B cell (primary cell): ENCODE measurements at regions not wholly inside any gene's neighbourhood (a gene's known extent, or its start where the extent isn't known, plus 50 kb on each side); places are given as distances from the start of the nearest gene placed in this dataset.

ENCODE experiments used
- ATAC-seq: fragments of 200-7000 bp; cut with Tn5 transposase; one replicate; pipeline ENCODE4 v1.10.0; 2021; ENCODE audit warnings: low read depth, mild to moderate bottlenecking, moderate number of reproducible peaks, moderate library complexity
- CTCF ChIA-PET: fragments of 350-600 bp; sonication (Branson Sonifier 250); formaldehyde crosslinking; loops from one replicate; lab custom pipeline; 2021; ENCODE audit warnings: antibody characterized with exemption, inconsistent platforms; lab: Charles Lee
- POLR2A ChIA-PET: fragments of 350-600 bp; sonication (Branson Sonifier 250); formaldehyde crosslinking; loops from one replicate; lab custom pipeline; 2021; ENCODE audit warnings: antibody characterized with exemption; lab: Charles Lee
- DNase-seq: peaks from one replicate; pipeline ENCODE4 v3.0.0; 2013
- H2AFZ ChIP-seq: 2 replicates; pipeline ENCODE4 v1.6.1; 2012; ENCODE audit warnings: mild to moderate bottlenecking, low read depth, low read length; ENCODE audit not compliant: insufficient read depth, poor library complexity, severe bottlenecking
- H3K27ac ChIP-seq, 2 donors: 1 replicate in 1 of 2; 2 replicates in 1 of 2; pipeline ENCODE4 v1.5.1; 2012 to 2013; ENCODE audit warnings: low read length in 2 of 2, mild to moderate bottlenecking in 2 of 2, moderate library complexity in 1 of 2
- H3K27me3 ChIP-seq, 4 experiments: fragments of 200-600 bp in 1 of 4; sonication (generic) in 1 of 4; replicated peaks in 1 of 4; 1 replicate in 2 of 4; 2 replicates in 2 of 4; pipeline versions ENCODE4 v1.6.1 to v1.7.0; 2013 to 2016; ENCODE audit warnings: low read length in 3 of 4, mild to moderate bottlenecking in 2 of 4, mixed read lengths in 1 of 4, moderate library complexity in 1 of 4; ENCODE audit not compliant: insufficient read depth in 4 of 4, control insufficient read depth in 3 of 4; ENCODE audit errors: control extremely low read depth in 1 of 4
- H3K36me3 ChIP-seq, 2 experiments: replicated peaks in 1 of 2; 1 replicate in 1 of 2; 2 replicates in 1 of 2; pipeline versions ENCODE4 v1.6.1 to v1.7.1; 2013; ENCODE audit warnings: low read length in 1 of 2; ENCODE audit not compliant: insufficient read depth in 2 of 2, control insufficient read depth in 1 of 2; ENCODE audit errors: control extremely low read depth in 1 of 2, extremely low read depth in 1 of 2
- H3K4me1 ChIP-seq, 2 donors: fragments of 200-600 bp in 1 of 2; sonication (generic) in 1 of 2; 1 replicate in 1 of 2; 2 replicates in 1 of 2; pipeline versions ENCODE4 v1.5.1 to v1.6.1; 2013 to 2017; ENCODE audit warnings: low read length in 2 of 2; ENCODE audit not compliant: control insufficient read depth in 2 of 2, insufficient read depth in 2 of 2
- H3K4me2 ChIP-seq: replicated peaks from 2 replicates; pipeline ENCODE3; 2012; ENCODE audit warnings: mild to moderate bottlenecking, low read depth, low read length; ENCODE audit not compliant: poor library complexity, severe bottlenecking
- H3K4me3 ChIP-seq, 5 experiments: fragments of 200-600 bp in 1 of 5; sonication (generic) in 1 of 5; 1 replicate in 3 of 5; 2 replicates in 2 of 5; pipeline versions ENCODE4 v1.5.1 to v1.7.0; 2011 to 2016; ENCODE audit warnings: low read length in 4 of 5, mild to moderate bottlenecking in 4 of 5, low read depth in 2 of 5, control low read depth in 1 of 5, moderate library complexity in 1 of 5; ENCODE audit not compliant: insufficient read depth in 1 of 5; ENCODE audit errors: control extremely low read depth in 1 of 5, extremely low read depth in 1 of 5
- H3K79me2 ChIP-seq: fragments of 200-600 bp; sonication (generic); one replicate; pipeline ENCODE4 v1.6.0; 2016; ENCODE audit warnings: low read length; ENCODE audit not compliant: control insufficient read depth, insufficient read depth
- H3K9ac ChIP-seq: fragments of 200-600 bp; sonication (generic); 2 replicates; pipeline ENCODE4 v1.6.1; 2017; ENCODE audit warnings: mild to moderate bottlenecking, low read length, moderate library complexity
- H3K9me3 ChIP-seq, 3 donors: one replicate each; pipeline versions ENCODE4 v1.6.1 to v1.7.1; 2013; ENCODE audit warnings: low read length in 2 of 3; ENCODE audit not compliant: control insufficient read depth in 2 of 3, insufficient read depth in 1 of 3; ENCODE audit errors: control extremely low read depth in 1 of 3
- H4K20me1 ChIP-seq: 2 replicates; pipeline ENCODE4 v1.6.0; 2012; ENCODE audit warnings: mild to moderate bottlenecking, low read length; ENCODE audit not compliant: insufficient read depth, control insufficient read depth, poor library complexity, severe bottlenecking
- H3K27ac Mint-ChIP-seq: one replicate; pipeline ENCODE4 v1.8.0; 2021; ENCODE audit warnings: mixed read lengths
- H3K27me3 Mint-ChIP-seq: one replicate; pipeline ENCODE4 v1.8.0; 2021; ENCODE audit warnings: mixed read lengths
- H3K4me1 Mint-ChIP-seq: one replicate; pipeline ENCODE4 v1.8.0; 2021; ENCODE audit warnings: mixed read lengths
- H3K4me3 Mint-ChIP-seq: one replicate; pipeline ENCODE4 v1.8.0; 2021; ENCODE audit warnings: mixed read lengths
- H3K9me3 Mint-ChIP-seq: one replicate; pipeline ENCODE4 v1.8.0; 2022; ENCODE audit warnings: mixed read lengths; ENCODE audit not compliant: insufficient read depth
- EZH2 ChIP-seq: IDR thresholded peaks from 2 replicates; pipeline ENCODE4 v1.6.1; 2012; ENCODE audit warnings: borderline replicate concordance, low read depth, mild to moderate bottlenecking, moderate library complexity, low read length; ENCODE audit not compliant: insufficient read depth, poor library complexity, severe bottlenecking
- WGBS: methylation state at CpG from one replicate; pipeline ENCODE4 v1.1.5; 2013; ENCODE audit warnings: missing lambda C conversion rate; ENCODE audit not compliant: insufficient coverage; 5-methylcytosine and 5-hydroxymethylcytosine counted together
- intact Hi-C: fragments of 100-400 bp; cut with micrococcal nuclease; formaldehyde crosslinking; loops from one replicate; pipeline ENCODE4 v1.10.0; 2022
- TF ChIP-seq, protein P1 (sequence below): fragments of 200-600 bp; IDR thresholded peaks from one replicate; pipeline ENCODE4 v1.8.0; 2022; ENCODE audit warnings: antibody characterized with exemption, mild to moderate bottlenecking

DNA sequence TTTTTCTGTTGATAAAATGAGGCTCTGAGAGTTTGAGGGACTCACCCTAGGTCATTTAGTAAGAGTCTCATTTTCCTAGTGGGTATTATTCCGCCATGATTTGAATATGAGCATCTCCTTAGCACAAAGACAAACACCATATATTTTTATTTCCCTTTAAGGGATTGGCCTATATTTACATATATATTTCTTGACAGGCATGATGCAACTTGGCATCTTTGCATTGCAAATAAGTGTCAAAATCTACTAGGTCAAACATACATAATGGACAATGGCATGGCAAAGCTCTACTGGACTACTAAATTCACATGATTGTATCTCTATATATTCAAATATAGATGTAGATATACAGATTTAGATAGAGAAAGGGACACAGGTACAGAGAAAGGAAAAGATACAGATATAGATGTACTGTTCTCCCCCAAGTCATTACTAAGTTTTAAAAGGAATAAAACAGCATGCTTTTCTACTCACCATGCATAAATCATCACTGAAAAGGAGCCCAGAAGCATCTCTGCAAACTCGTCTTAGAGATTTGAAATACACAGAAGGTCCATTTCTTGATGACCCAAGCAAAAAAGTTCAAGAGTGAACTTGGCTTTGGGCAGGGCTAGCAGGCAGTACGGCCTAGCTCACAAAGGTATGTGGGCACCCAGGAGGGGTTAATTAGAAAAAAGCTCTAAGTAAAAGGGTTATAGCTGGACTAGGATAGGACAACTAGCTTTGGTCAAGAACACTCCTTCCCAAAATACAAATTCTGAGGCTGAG lies 495.8 kb downstream of the NTRK3 start:
- Mint-ChIP-seq H3K4me3 (no peak overlapping the region), H3K27me3 (no peaks in the 10 kb centered on the region), H3K9me3 (peaks cover 9% of the 10 kb centered on the region), H3K4me1 (peaks cover 14% of the 10 kb centered on the region), H3K27ac (no peak overlapping the region)
- Histone ChIP-seq H3K79me2 (no peaks in the 10 kb centered on the region), H3K9me3 (peaks cover 0 to 2% (median 2%) of the 10 kb centered on the region in 3 donors), H3K9ac (no peak overlapping the region), H3K4me3 (no peak overlapping the region), H2AFZ (no peak overlapping the region), H3K36me3 (no peaks in the 10 kb centered on the region), H3K27me3 (no peaks in the 10 kb centered on the region), H3K4me2 (no peak overlapping the region), H4K20me1 (no peaks in the 10 kb centered on the region), H3K4me1 (peaks cover 11 to 12% of the 10 kb centered on the region in 2 donors), H3K27ac (no peak overlapping the region)
- intact Hi-C loops: no loop called here
- DNase-seq (no peak), ATAC-seq (no peak)
- TF ChIP-seq, protein P1, sequence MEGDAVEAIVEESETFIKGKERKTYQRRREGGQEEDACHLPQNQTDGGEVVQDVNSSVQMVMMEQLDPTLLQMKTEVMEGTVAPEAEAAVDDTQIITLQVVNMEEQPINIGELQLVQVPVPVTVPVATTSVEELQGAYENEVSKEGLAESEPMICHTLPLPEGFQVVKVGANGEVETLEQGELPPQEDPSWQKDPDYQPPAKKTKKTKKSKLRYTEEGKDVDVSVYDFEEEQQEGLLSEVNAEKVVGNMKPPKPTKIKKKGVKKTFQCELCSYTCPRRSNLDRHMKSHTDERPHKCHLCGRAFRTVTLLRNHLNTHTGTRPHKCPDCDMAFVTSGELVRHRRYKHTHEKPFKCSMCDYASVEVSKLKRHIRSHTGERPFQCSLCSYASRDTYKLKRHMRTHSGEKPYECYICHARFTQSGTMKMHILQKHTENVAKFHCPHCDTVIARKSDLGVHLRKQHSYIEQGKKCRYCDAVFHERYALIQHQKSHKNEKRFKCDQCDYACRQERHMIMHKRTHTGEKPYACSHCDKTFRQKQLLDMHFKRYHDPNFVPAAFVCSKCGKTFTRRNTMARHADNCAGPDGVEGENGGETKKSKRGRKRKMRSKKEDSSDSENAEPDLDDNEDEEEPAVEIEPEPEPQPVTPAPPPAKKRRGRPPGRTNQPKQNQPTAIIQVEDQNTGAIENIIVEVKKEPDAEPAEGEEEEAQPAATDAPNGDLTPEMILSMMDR: no peak
- no peak for TF ChIP-seq EZH2
- ChIA-PET POLR2A (no interaction called here), CTCF (no interaction called here)
- 100% methylated on average over 1 of the region's 3 CpGs for WGBS

DNA sequence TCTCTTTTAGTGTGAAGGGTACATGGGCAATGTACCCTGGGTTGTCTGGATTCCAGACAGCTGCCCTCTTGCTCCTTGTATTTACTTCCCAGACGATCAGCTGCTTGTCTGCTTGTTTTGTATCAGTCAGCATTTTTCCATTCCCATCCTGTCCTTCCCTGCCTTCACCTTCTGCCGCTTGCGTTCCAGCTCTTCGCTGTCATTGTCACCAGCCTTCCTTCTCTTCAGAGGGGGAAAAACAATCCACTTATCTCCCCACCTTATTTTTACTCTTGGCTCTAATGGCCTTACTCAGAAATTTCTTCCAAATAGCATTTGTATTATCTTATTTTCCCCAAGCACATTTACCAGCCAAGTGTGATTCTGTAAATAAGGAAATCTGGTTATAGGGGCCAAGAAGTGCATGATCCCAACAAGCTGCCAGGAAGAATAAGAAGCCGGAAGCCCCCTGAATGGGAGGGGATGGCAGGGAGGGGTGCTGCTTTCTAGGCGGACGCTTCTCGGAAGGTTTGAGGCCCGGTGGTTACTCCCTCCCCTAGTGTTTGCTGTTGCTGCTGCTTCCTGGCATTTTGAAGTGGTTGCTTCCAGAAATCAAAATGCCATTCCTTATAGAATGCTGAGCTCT lies 497.6 kb downstream of the NTRK3 start:
- Mint-ChIP-seq H3K9me3 (peaks cover 9% of the 10 kb centered on the region), H3K4me3 (no peak overlapping the region), H3K27me3 (no peaks in the 10 kb centered on the region), H3K27ac (no peak overlapping the region), H3K4me1 (peaks cover 14% of the 10 kb centered on the region)
- Histone ChIP-seq H3K4me1 (peaks cover 11 to 12% of the 10 kb centered on the region in 2 donors), H3K27ac (no peak overlapping the region), H3K9ac (no peak overlapping the region), H3K4me3 (no peak overlapping the region), H4K20me1 (no peaks in the 10 kb centered on the region), H3K4me2 (no peak overlapping the region), H2AFZ (no peak overlapping the region), H3K36me3 (no peaks in the 10 kb centered on the region), H3K79me2 (no peaks in the 10 kb centered on the region), H3K9me3 (peaks cover 0 to 2% (median under 1%) of the 10 kb centered on the region in 3 donors), H3K27me3 (no peaks in the 10 kb centered on the region)
- ATAC-seq: no peak
- DNase-seq: no peak
- 84% methylated on average over 9 of the region's 9 CpGs for WGBS
- no peak for TF ChIP-seq EZH2
- CTCF ChIA-PET: no interaction called here
- intact Hi-C loops: no loop called here
- POLR2A ChIA-PET: no interaction called here
